ENCODE measurements at regions not wholly inside any gene's neighbourhood (a gene's known extent, or its start where the extent isn't known, plus 50 kb on each side); places are given as distances from the start of the nearest gene placed in this dataset.

DNA sequence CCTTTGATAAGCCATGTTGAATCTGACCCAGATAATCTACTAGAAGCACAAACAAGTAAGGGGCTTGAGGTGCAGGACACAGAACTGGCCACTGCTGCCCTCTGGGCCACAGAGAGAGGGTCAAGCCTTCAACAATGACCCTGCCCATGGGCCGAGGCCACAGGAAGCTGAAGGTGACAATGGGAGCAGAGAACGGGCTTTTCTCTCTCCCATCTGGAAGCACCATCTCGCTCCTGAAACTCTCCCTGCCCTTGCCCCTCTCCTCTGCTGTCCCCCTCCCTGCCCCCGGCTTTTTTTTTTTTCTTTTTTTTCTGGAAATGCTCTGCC lies 133.1 kb upstream of the DUSP10 start:
- no peak overlapping the region for H3K4me2 ChIP-seq (ENCODE audit: low read length)
- no peak overlapping the region for H2AFZ ChIP-seq (ENCODE audit: low read depth, low read length)
- no peaks in the 10 kb centered on the region for H3K36me3 ChIP-seq (ENCODE audit: insufficient read depth, low read length)
- H3K4me3 ChIP-seq (ENCODE audit: low read length): no peak overlapping the region
- TF ChIP-seq RAD21 (conservative IDR thresholded peaks at IDR 0.05) (no peak), EZH2 (IDR thresholded peaks at IDR 0.05; ENCODE audit: borderline replicate concordance, insufficient read depth, low read length, poor library complexity, severe bottlenecking) (no peak), POLR2AphosphoS5 (IDR thresholded peaks at IDR 0.05) (no peak), SMC3 (conservative IDR thresholded peaks at IDR 0.05; ENCODE audit: poor library complexity) (no peak), TAF1 (IDR thresholded peaks at IDR 0.05; ENCODE audit: low read depth) (no peak), MXI1 (conservative IDR thresholded peaks at IDR 0.05; ENCODE audit: poor library complexity, severe bottlenecking) (no peak), EP300 (conservative IDR thresholded peaks at IDR 0.05; ENCODE audit: poor library complexity, severe bottlenecking) (no peak), CTCF (IDR thresholded peaks at IDR 0.05; ENCODE audit: poor library complexity, severe bottlenecking) (no peak)
- TF ChIP-seq, protein P1, sequence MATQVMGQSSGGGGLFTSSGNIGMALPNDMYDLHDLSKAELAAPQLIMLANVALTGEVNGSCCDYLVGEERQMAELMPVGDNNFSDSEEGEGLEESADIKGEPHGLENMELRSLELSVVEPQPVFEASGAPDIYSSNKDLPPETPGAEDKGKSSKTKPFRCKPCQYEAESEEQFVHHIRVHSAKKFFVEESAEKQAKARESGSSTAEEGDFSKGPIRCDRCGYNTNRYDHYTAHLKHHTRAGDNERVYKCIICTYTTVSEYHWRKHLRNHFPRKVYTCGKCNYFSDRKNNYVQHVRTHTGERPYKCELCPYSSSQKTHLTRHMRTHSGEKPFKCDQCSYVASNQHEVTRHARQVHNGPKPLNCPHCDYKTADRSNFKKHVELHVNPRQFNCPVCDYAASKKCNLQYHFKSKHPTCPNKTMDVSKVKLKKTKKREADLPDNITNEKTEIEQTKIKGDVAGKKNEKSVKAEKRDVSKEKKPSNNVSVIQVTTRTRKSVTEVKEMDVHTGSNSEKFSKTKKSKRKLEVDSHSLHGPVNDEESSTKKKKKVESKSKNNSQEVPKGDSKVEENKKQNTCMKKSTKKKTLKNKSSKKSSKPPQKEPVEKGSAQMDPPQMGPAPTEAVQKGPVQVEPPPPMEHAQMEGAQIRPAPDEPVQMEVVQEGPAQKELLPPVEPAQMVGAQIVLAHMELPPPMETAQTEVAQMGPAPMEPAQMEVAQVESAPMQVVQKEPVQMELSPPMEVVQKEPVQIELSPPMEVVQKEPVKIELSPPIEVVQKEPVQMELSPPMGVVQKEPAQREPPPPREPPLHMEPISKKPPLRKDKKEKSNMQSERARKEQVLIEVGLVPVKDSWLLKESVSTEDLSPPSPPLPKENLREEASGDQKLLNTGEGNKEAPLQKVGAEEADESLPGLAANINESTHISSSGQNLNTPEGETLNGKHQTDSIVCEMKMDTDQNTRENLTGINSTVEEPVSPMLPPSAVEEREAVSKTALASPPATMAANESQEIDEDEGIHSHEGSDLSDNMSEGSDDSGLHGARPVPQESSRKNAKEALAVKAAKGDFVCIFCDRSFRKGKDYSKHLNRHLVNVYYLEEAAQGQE (IDR thresholded peaks at IDR 0.05; ENCODE audit: borderline replicate concordance): no peak
- H3K79me2 ChIP-seq (replicated peaks; ENCODE audit: insufficient read depth, low read length): no peaks in the 10 kb centered on the region
- H3K9me3 ChIP-seq (ENCODE audit: low read length): no peaks in the 10 kb centered on the region
- H3K9ac ChIP-seq (ENCODE audit: low read length): no peak overlapping the region
- no peak overlapping the region for H3K27ac ChIP-seq (ENCODE audit: low read length)
- no peaks in the 10 kb centered on the region for H4K20me1 ChIP-seq (ENCODE audit: insufficient read depth)
- no peaks in the 10 kb centered on the region for H3K9me2 ChIP-seq (ENCODE audit: insufficient read depth, low read length)
- no peaks in the 10 kb centered on the region for H3K27me3 ChIP-seq (ENCODE audit: insufficient read depth, low read depth, low read length)
- no peaks in the 10 kb centered on the region for H3F3A ChIP-seq (ENCODE audit: insufficient read depth, low read length, poor library complexity, severe bottlenecking)

GRCh38 chr1:221874285-221875003 lies 132.6 kb upstream of the DUSP10 start:
- H3F3A ChIP-seq (ENCODE audit: insufficient read depth, low read length, poor library complexity, severe bottlenecking): no peaks in the 10 kb centered on the region
- H3K27ac ChIP-seq (ENCODE audit: low read length): no peak overlapping the region
- no peak overlapping the region for H3K9ac ChIP-seq (ENCODE audit: low read length)
- H3K79me2 ChIP-seq (replicated peaks; ENCODE audit: insufficient read depth, low read length): no peaks in the 10 kb centered on the region
- H3K4me3 ChIP-seq (ENCODE audit: low read length): no peak overlapping the region
- no peaks in the 10 kb centered on the region for H4K20me1 ChIP-seq (ENCODE audit: insufficient read depth)
- H3K9me2 ChIP-seq (ENCODE audit: insufficient read depth, low read length): no peaks in the 10 kb centered on the region
- H3K36me3 ChIP-seq (ENCODE audit: insufficient read depth, low read length): no peaks in the 10 kb centered on the region
- H3K27me3 ChIP-seq (ENCODE audit: insufficient read depth, low read depth, low read length): no peaks in the 10 kb centered on the region
- H3K4me2 ChIP-seq (ENCODE audit: low read length): no peak overlapping the region
- TF ChIP-seq SMC3 (conservative IDR thresholded peaks at IDR 0.05; ENCODE audit: poor library complexity) (no peak), EZH2 (IDR thresholded peaks at IDR 0.05; ENCODE audit: borderline replicate concordance, insufficient read depth, low read length, poor library complexity, severe bottlenecking) (no peak), TAF1 (IDR thresholded peaks at IDR 0.05; ENCODE audit: low read depth) (no peak), CTCF (IDR thresholded peaks at IDR 0.05; ENCODE audit: poor library complexity, severe bottlenecking) (no peak), EP300 (conservative IDR thresholded peaks at IDR 0.05; ENCODE audit: poor library complexity, severe bottlenecking) (no peak), POLR2AphosphoS5 (IDR thresholded peaks at IDR 0.05) (no peak), MXI1 (conservative IDR thresholded peaks at IDR 0.05; ENCODE audit: poor library complexity, severe bottlenecking) (no peak)
- no peak overlapping the region for H2AFZ ChIP-seq (ENCODE audit: low read depth, low read length)
- no peaks in the 10 kb centered on the region for H3K9me3 ChIP-seq (ENCODE audit: low read length)

Measured in neural cell (in vitro differentiated cells).